Ovary (tissue), 3 donors: ENCODE measurements at regions not wholly inside any gene's neighbourhood (a gene's known extent, or its start where the extent isn't known, plus 50 kb on each side); places are given as distances from the start of the nearest gene placed in this dataset.

Source experiments
- CTCF ChIP-seq, 3 donors: fragments of 450-650 bp in 2 of 3; fragments of 200-600 bp in 1 of 3; IDR thresholded peaks; one replicate each; pipeline versions ENCODE4 v1.5.1 to v1.8.0; 2016 to 2022; ENCODE audit warnings: antibody characterized with exemption in 3 of 3, mild to moderate bottlenecking in 1 of 3
- POLR2A ChIP-seq: fragments of 450-650 bp; IDR thresholded peaks from one replicate; pipeline ENCODE4 v1.6.1; 2017; ENCODE audit warnings: antibody characterized with exemption, mild to moderate bottlenecking, moderate library complexity
- donor health status: DM: no; HTN: no; CAD: no.

- TF ChIP-seq CTCF (IDR thresholded peaks at IDR 0.05) (no peak), POLR2A (no peak)
Measured at GRCh38 chr11:71189768-71190315, 62.5 kb downstream of the SHANK2 start.
